ENCODE measurements at regions not wholly inside any gene's neighbourhood (a gene's known extent, or its start where the extent isn't known, plus 50 kb on each side); places are given as distances from the start of the nearest gene placed in this dataset.
A peak's percentile ranks its signal among the peaks of the same experiment; 100 is the strongest.
"Not testable (repeated sequence)": the region's sequence is repeated elsewhere in the genome, so short reads cannot be mapped to it uniquely, and the experiment has no call there.

DNA sequence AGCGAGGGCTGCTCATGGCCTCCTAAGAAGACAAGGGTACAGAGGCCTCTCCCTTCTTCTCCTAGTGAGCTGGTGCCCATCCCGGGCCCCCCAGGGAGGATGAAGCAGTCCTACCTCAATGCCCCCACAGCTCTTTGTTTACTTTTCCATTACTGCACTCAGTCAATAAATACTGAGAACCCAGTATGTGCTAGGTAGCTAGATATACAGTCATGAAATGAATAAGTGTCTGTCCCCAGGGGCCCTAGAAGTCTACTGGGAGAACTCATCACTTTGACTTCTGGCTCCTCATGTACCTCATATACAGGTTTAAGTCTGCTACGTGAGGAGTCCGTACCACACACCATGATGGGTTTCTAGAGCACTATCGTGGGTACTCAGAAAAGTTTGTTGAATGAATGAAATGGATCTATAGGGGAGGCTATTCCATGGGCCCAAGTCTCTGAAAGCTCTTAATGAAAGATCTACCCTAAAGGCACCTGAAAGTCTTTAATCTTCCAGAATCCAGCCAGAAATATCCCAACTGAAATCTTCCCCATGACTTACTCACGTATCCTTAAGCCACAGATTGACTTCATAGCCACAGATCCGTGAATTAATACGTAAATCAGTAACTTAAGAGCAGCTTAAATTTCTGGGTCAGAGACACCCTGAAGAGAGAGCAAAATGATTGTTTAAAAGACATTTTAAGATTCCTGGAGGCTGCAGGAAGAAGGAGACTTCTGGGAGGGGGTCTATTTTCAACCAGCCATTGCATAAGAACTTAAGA, 51.6 kb upstream of the POMP start:
- no peak overlapping the region for H3K27ac ChIP-seq
- no peaks in the 10 kb centered on the region for H3K27me3 ChIP-seq
- H3K9me3 ChIP-seq (replicated peaks): no peaks in the 10 kb centered on the region
- H3K4me1 ChIP-seq: peaks cover 5% of the 10 kb centered on the region; the same call in 1 of the 2 replicates
- H3K4me3 ChIP-seq: no peak overlapping the region
- H3K36me3 ChIP-seq: no peaks in the 10 kb centered on the region
- no peak for DNase-seq

DNA sequence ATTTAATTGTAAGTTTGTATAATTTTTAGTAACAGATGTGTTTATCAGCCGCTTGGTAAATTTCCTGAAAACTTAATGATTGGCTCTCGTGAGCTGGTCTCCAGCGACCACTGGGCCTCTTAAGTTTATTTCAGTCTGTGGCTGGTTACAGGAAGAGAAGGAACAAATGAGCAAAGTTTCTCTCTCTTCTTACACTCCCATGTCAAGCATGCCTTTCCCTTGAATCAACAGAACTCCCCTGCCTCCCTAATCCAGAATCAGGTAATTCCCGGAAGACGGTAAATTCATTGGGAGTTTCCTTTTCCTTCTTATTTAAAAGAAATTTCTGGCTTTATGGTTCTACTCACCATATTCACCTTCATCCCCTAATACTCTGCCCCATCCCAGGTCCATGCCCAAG, 52.5 kb upstream of the POMP start:
- Histone ChIP-seq H3K4me1 (peaks cover 5% of the 10 kb centered on the region; the same call in 1 of the 2 replicates), H3K9me3 (replicated peaks) (no peaks in the 10 kb centered on the region), H3K27me3 (no peaks in the 10 kb centered on the region), H3K4me3 (no peak overlapping the region), H3K27ac (no peak overlapping the region), H3K36me3 (no peaks in the 10 kb centered on the region)
- no peak for DNase-seq

DNA sequence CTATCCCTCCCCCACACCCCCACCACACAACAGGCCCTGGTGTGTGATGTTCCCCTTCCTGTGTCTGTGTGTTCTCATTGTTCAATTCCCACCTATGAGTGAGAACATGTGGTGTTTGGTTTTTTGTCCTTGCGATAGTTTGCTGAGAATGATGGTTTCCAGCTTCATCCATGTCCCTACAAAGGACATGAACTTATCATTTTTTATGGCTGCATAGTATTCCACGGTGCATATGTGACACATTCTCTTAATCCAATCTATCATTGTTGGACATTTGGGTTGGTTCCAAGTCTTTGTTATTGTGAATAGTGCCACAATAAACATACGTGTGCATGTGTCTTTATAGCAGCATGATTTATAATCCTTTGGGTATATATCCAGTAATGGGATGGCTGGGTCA, 53.8 kb upstream of the POMP start:
- DNase-seq; H3K36me3 ChIP-seq; H3K9me3 ChIP-seq (replicated peaks); H3K4me3 ChIP-seq; H3K27ac ChIP-seq; H3K4me1 ChIP-seq; H3K27me3 ChIP-seq: not testable (repeated sequence)

DNA sequence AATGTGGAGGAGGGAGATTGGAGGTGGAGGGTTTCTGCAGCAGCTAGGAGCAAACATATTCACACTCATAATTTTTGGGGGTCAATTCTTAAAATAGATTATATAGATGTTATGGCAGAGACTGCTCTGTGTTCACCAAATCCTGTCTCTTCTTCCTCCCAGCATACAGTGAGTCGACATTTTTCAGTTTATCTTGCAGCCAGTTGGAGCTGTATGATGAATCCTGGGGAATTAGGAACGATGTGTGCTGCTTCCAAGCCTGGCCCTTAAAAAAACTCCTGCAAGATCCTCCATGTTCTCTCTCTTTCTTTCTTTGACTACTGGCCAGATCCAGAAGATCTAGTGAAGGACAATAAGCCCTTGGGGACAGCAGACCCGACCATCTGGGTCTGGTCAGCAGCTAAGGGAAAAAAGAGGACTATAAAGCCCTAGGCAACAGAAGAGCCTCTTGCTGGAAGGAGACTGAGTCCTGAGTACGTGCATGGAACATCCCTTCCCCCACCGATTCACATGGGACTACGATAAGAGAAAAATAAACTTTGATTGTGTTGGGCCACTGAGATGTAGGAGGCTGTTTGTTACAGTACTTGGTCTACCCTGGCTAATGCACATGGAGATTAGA, 55.8 kb upstream of the POMP start:
- H3K27ac ChIP-seq: no peak overlapping the region
- no peaks in the 10 kb centered on the region for H3K4me1 ChIP-seq
- no peaks in the 10 kb centered on the region for H3K36me3 ChIP-seq
- no peak for DNase-seq
- no peaks in the 10 kb centered on the region for H3K9me3 ChIP-seq (replicated peaks)
- no peaks in the 10 kb centered on the region for H3K27me3 ChIP-seq
- no peak overlapping the region for H3K4me3 ChIP-seq

DNA sequence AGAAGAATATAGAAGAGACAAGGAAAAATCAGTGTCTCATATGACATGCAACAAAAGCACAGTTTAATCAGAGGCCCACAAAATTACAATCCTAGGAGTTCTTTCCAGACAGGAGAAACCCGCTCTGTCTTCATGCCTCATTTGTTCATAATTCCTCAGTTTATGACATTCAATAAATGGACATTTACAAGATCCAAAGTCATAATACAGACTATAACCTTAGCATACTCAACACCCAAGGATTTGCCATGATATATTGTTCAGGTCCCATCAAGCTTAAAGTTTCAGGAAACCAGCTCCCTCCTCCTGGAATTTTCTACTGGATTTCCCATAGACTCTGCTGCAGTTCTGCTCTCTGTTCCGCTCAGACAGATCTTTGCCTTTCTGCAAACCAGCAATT, 56.4 kb upstream of the POMP start:
- Histone ChIP-seq H3K36me3 (no peaks in the 10 kb centered on the region), H3K9me3 (replicated peaks) (no peaks in the 10 kb centered on the region), H3K4me1 (no peaks in the 10 kb centered on the region), H3K4me3 (no peak overlapping the region), H3K27ac (no peak overlapping the region), H3K27me3 (no peaks in the 10 kb centered on the region)
- DNase-seq: no peak

DNA sequence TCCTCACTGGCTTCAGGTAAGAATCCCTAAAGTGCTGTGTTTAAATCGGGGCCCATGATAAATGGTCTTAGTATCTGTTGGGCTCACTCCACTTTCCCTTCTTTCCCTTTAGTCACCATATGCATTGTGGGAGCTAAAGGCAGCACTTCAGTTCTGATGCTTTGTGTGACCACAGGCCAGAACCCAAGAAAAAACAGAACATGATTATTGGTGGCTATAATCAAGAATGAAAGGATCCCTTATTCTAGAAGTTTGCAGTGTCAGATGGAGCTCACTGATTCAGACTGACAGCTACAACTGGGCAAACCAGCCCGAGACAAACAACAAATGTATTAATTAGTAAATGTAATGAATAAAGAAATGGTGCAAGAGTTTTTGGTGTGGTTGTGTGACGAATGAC, 57.3 kb upstream of the POMP start:
- Histone ChIP-seq H3K27ac (no peak overlapping the region), H3K9me3 (replicated peaks) (no peaks in the 10 kb centered on the region), H3K4me1 (no peaks in the 10 kb centered on the region), H3K4me3 (no peak overlapping the region), H3K27me3 (no peaks in the 10 kb centered on the region), H3K36me3 (no peaks in the 10 kb centered on the region)
- DNase-seq: no peak

DNA sequence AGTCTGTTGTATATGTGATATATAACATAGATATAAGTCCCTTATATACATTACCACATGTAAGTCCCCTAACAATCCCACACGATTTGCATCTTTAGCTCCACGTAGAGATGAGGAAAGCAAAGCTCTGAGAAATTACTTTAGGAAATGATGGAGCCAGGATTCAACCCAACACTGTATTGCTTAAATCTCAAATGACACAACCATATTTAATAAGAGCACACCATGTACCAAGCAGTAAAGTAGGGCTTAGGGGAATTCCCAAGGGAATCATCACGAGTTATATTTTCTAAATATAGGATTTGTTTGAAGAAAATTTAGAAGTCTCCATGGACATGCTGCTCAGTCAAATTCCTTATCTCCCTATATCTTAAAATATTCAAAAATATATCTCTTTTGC, 61.3 kb upstream of the POMP start:
- Histone ChIP-seq H3K36me3 (no peaks in the 10 kb centered on the region), H3K27ac (no peak overlapping the region), H3K27me3 (no peaks in the 10 kb centered on the region), H3K4me3 (no peak overlapping the region), H3K9me3 (replicated peaks) (no peaks in the 10 kb centered on the region), H3K4me1 (no peaks in the 10 kb centered on the region)
- no peak for DNase-seq

DNA sequence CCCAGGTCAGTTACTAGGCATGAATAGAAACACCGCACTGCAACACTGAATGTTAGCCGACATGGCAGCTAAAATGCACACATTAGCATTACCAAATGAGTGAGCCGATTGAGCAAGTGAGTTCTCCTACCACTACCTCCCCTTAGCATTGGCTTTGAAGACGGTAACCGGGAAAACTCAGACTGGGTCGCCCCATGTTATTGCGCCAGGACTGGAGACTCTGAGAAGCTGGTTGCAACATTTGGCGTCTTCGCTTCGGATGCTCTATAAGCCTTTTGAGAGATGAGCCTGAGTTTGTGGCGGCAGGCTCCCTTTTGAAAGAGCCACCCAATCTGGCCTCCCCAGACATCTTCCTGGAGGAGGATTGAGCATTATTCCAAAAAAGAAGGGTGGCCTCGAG, 68.5 kb upstream of the POMP start:
- peaks cover under 1% of the 10 kb centered on the region; the same call in 1 of the 2 replicates for H3K4me1 ChIP-seq
- H3K27me3 ChIP-seq: no peaks in the 10 kb centered on the region
- no peaks in the 10 kb centered on the region for H3K9me3 ChIP-seq (replicated peaks)
- no peak overlapping the region for H3K27ac ChIP-seq
- no peaks in the 10 kb centered on the region for H3K36me3 ChIP-seq
- no peak for DNase-seq
- no peak overlapping the region for H3K4me3 ChIP-seq

DNA sequence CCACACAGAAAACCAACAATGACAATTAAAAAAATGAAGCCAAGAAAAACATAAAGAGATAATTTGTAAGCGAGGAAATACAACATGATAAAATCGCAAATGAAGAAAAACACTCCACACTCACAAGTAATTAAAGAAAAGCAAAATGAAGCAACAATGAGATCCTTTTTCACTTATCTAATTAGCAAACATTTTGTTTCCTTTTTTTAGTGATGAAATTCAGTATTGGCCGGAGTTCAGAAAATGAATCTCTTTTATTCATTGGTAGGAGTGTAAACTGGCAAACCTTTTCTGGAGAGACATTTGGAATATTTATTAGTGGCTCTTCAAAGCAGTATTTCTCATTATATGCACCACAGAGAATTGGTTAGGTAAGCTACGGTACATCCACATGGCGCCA, 70.6 kb upstream of the POMP start:
- Histone ChIP-seq H3K36me3 (no peaks in the 10 kb centered on the region), H3K9me3 (replicated peaks) (no peaks in the 10 kb centered on the region), H3K27ac (no peak overlapping the region), H3K4me1 (peaks cover 8% of the 10 kb centered on the region), H3K27me3 (no peaks in the 10 kb centered on the region), H3K4me3 (no peak overlapping the region)
- no peak for DNase-seq

DNA sequence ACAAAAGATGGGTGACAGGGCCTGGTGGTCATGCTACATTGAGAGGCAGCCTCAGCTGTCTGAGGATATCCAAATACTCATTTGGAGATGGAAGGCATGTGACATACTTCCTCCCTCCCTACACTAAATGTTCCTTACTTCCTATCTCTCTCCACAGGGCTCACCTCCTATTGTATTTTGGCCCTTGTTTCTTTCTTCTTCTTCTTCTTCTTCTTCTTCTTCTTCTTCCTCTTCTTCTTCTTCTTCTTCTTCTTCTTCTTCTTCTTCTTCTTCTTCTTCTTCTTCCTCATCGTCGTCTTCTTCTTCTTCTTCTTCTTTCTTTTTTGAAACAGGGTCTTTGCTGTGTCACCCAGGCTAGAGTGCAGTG, 71.8 kb upstream of the POMP start:
- Histone ChIP-seq H3K27ac (no peak overlapping the region), H3K27me3 (no peaks in the 10 kb centered on the region), H3K36me3 (no peaks in the 10 kb centered on the region), H3K4me1 (peaks cover 13% of the 10 kb centered on the region), H3K9me3 (replicated peaks) (no peaks in the 10 kb centered on the region), H3K4me3 (no peak overlapping the region)
- no peak for DNase-seq

DNA sequence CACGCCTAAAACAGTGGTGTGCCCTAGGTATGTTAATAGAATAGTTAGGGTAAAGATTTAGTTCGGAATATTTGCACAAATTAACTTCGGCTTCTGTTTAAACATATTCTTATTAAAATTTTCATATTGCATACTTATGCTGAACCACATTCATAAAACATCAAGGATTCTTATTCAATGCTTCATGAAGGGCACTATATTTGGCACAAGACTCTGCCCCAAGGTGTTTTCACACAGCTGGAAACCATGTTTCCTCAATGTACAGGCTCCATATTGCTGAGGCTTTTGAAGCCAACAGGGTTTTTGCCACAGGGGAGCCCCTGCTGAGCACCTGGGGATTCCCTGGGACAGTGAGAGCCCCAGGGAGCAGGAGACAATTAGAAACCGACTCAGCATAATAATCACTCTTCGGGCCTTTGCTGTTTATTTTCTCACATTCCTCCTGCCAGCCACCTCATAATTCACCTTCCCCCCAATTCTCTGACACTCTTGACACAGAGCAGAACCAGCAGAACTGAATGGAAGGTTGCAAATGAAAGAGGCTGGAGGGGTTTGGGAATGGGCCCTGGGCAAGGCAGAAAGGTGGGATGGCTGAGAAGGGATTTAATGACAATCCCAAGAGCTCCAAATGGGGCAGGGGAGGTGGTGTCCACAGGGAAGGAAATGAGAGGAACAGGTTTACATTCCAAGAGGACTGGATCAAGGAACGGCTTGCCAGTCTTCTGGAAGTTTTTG, 72.3 kb upstream of the POMP start:
- H3K9me3 ChIP-seq (replicated peaks): no peaks in the 10 kb centered on the region; the same call in 1 of the 2 replicates
- DNase-seq: peak in 1 of 2 experiments; percentile 13
- H3K36me3 ChIP-seq: no peaks in the 10 kb centered on the region
- H3K4me1 ChIP-seq: peaks cover 13% of the 10 kb centered on the region
- H3K27me3 ChIP-seq: no peaks in the 10 kb centered on the region
- H3K4me3 ChIP-seq: no peak overlapping the region
- H3K27ac ChIP-seq: no peak overlapping the region

DNA sequence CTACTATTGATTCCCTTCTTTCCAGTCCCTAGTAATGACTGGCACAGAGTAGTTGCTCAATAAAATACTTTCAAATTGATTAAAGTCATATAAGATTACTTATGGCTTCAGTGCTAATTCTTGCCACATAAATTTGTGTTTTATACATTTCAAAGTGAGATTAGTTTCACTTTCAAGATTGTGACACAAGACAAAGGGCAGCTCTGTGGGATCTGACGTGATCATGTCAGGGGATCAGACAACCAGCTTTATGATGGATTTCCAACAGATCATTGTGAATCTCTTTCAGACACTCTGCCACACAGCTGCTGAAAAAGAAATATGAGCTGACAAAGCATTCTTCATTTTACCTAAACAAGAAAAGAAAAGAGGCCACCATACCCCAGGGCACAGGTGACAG, 73.4 kb upstream of the POMP start:
- Histone ChIP-seq H3K27ac (peak overlapping the region; percentile 68), H3K9me3 (replicated peaks) (no peaks in the 10 kb centered on the region; the same call in 1 of the 2 replicates), H3K4me1 (peaks cover 13% of the 10 kb centered on the region), H3K36me3 (no peaks in the 10 kb centered on the region), H3K27me3 (no peaks in the 10 kb centered on the region), H3K4me3 (no peak overlapping the region)
- no peak for DNase-seq

DNA sequence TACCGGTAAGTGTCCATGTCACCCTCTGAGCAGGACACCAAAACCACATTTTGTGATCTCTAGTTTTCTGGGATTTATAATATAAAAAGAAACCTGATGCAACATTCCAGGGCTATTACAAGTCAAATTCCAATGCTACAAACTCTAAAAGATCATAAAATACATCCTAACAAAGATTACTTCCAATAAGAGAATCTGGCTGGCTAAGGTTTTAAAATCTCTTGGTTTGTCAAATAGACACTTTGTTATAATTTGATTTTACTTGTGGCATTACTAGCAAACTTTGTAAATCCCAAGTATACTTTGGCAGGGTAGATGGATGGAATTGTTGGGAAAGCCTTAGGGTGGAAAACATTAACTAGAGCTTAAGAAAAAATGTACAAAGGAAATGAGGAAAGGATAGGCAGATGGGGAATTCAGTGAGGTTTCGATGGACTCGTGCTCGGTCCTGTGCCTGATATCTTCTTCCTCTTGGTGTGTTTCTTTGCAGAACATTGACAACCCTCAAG, 74.0 kb upstream of the POMP start:
- Histone ChIP-seq H3K36me3 (no peaks in the 10 kb centered on the region), H3K27ac (peak overlapping the region; percentile 68), H3K4me3 (no peak overlapping the region), H3K9me3 (replicated peaks) (no peaks in the 10 kb centered on the region; the same call in 1 of the 2 replicates), H3K27me3 (no peaks in the 10 kb centered on the region), H3K4me1 (peaks cover 13% of the 10 kb centered on the region)
- DNase-seq: peak in 1 of 2 experiments; percentile 11

DNA sequence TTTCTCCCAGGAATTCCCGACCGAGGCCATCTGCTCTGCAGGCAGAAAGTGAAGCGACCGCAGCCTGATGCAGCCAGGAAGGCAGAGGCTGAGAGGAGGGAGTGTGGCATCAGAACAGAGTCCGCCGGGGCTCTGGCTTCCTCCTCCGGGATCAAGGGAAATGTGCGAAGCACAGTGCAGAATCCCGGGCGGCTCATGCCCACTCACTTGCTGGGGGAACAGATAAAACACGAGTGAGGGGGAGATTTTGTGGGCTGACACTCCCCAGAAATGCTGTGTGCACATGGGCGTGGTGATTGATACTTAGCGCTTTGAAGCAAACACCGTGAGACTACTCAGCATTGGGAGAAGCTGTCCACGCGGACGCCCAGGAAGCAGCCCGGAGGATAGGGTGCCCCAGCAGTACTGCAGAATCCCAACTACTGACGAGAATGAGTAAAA, 75.3 kb upstream of the POMP start:
- H3K27ac ChIP-seq: no peak overlapping the region
- H3K27me3 ChIP-seq: no peaks in the 10 kb centered on the region
- no peaks in the 10 kb centered on the region; the same call in 1 of the 2 replicates for H3K9me3 ChIP-seq (replicated peaks)
- no peak overlapping the region for H3K4me3 ChIP-seq
- DNase-seq: no peak
- H3K36me3 ChIP-seq: no peaks in the 10 kb centered on the region
- H3K4me1 ChIP-seq: peaks cover 13% of the 10 kb centered on the region

DNA sequence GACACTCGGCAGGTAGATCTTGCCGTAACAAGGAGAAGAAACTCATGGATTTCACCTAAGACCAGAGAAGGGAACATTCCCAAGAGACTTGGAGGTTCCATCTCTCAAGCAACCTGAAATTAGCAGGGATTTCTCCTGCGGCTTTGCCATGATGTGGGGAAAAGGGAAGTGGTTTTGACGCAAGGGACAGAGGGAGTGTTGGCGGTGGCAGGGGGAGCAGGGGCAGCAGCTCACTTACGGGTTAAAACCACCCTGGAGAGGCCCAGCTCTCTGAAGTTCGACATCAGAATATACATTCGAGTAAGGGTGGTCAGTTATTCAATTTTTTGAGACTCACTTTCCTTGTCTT, 76.1 kb upstream of the POMP start:
- no peaks in the 10 kb centered on the region for H3K27me3 ChIP-seq
- peaks cover 13% of the 10 kb centered on the region for H3K4me1 ChIP-seq
- peak in 1 of 2 experiments; percentile 12 for DNase-seq
- no peak overlapping the region for H3K4me3 ChIP-seq
- H3K36me3 ChIP-seq: no peaks in the 10 kb centered on the region
- H3K9me3 ChIP-seq (replicated peaks): no peaks in the 10 kb centered on the region; the same call in 1 of the 2 replicates
- H3K27ac ChIP-seq: no peak overlapping the region
